HG03159 (cell line): ENCODE measurements at regions not wholly inside any gene's neighbourhood (a gene's known extent, or its start where the extent isn't known, plus 50 kb on each side); places are given as distances from the start of the nearest gene placed in this dataset.

Experiments
- ATAC-seq: cut with Tn5 transposase; IDR thresholded peaks from one replicate; pipeline ENCODE4 v1.9.1; 2021; ENCODE audit warnings: mild to moderate bottlenecking, moderate library complexity; ENCODE audit not compliant: unreplicated experiment

DNA sequence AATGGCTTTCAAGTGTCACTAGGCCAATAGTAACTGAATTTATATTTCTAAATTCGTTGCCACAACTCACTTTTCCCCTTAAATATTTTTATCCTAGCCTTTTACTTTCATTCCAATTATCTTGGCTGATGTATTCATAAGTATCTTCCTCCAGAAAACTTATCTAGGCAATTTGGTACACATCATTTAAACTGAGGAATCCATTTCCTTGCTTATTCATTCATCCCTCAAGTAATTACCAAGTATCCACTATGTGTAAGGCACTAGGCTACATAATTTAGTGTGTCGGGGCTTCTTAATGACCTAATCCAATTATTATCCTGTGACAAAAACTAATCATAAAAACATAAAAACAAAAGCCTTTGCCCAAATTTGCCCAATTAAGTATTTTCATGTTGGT, 258.3 kb upstream of the TCF21 start:
- no peak for ATAC-seq

DNA sequence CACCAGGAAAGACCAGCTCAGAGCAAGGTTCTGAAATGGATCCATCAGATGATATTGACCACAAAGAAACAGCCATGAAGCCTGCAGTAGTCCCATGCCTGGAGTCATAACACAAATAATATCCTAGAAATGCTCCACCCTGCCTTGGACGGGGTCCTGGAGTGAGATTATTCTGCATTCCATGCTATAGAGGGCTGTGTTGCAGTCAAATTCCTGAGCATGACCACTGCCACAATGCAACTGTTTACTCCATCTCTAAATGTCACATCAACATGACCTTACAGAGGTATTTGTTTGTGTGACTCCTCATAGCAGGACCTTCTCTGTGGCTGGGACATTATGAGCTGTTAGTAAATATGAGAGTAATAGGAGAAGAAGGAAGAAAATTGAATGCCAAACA, 257.5 kb upstream of the TCF21 start:
- no peak for ATAC-seq

DNA sequence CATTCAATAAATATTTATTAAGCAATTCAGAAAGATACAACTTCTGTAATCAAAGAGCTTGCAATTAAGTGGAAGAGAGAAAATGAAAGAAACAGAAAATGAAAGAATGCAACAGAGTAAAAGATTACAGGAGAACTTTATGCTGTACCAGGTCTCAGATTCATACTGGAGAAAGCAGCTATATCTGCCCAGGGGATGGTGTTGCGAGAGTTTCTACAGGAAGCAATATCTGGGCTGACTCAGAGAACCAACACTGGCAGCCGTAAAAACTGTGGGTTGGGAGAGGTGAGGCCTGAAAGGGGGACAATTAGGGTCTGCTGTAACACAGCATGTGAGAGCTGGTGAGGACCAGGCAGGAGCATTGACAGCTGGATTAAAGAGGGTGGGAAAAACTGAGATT, 256.7 kb upstream of the TCF21 start:
- ATAC-seq = no peak

DNA sequence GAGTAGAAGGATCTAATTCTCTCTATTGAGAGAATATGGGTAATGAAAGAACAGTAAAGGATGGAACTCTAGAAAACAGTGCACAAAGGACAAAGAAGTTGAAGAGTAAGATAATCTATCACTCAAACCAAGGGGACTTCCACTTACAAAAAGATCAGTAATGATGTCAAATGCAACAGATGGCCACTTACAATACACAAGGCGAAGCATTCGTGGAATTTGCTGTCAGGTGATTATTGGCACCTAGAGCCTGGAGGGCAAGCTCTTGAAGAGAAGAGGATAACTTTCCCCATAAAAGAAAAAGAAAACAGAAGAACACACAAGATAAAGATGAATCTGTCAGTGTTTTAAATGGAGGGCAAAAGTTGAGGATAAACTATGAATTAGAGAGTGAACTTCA, 256.0 kb upstream of the TCF21 start:
- ATAC-seq = no peak

DNA sequence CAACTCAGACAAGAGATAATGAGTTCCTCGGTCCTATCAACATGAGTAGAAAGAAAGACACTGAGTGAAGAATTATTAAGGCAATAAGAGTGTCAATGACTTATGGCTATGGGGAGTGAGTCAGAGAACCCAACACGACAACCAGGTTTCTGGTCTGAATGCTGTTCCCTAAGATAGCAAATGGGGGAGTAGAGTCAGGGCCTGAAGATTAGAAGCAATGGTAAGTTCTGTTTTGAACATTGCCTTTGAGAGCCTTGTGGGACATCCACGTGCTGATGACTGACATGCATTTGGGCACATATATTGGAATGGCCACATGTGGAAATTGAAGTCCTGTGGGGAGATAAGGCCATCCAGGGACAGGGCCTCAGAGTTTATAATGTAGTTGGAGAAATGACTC, 254.4 kb upstream of the TCF21 start:
- no peak for ATAC-seq

DNA sequence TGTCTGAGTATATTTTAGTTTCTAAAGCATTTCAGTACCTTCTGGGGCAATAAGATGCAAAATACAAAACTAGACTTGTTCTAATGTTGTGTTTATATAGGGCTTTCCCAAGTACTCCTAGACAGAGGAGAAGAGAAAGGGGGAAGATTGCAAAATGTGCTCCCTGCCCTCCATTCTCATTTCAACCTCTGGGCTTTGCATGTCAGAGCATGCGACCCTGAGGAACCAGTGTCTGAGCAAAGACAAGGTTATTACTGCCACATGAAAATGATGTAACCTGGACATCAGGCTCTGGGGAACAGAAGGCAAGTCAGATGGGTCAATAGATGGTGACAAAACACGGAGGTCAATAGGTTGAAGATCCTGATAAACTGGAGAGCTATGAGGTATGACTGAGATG, 253.5 kb upstream of the TCF21 start:
- no peak for ATAC-seq

DNA sequence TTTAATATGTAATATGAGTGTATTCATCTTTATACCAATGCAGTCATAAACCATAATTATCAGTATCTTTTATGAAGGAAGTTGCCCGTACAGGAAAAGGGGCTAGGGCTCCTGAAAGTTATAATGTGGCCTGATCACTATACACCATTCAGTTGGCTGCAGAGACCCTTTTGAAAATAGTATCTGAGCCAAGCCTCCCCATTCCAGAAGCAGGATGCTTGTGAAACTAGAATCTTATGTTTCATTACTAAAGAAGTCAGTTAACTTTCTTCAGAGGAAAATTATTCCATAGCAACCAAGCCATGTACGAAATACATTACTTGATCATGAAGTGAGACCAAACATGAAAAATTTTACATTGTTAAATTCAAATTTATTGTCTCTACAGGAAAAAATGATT, 251.5 kb upstream of the TCF21 start:
- ATAC-seq = no peak

DNA sequence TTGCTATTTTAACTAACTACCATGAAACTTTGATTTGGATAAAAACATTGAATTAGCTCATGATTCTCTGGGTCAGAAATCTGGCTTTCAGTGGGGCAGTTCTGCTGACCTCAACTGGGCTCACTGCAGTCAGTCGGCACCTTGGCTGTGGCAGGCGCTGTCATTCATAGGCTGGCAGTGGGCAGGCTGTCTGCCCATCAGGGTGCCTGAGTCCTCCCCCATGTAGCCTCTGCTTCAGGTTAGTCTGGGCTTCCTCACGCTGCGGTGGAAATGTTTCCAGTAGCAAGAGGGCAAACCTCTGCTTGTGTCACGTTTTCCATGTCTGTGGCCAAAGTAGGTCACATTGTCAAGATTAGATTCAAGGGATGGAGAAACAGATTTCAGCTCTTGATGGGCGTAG, 251.0 kb upstream of the TCF21 start:
- ATAC-seq = no peak

DNA sequence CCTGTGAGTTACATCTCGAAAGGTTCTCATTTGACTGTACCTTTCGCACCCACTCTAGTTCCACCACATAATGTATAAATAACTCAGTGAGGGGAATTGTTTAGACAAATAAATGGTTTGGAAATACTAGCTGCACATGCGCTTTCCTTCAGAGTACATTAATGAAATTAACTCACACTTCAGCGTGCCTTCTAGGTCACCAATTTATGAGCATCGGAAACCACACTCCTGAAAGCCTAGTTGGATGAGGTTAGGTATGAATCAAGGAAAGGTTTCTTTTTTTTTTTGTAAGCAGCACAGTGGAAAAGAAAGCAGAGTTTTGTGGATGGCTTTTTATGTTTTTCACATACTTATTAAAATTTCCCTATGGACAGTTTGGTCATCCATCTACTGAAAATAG, 247.8 kb upstream of the TCF21 start:
- ATAC-seq = no peak

DNA sequence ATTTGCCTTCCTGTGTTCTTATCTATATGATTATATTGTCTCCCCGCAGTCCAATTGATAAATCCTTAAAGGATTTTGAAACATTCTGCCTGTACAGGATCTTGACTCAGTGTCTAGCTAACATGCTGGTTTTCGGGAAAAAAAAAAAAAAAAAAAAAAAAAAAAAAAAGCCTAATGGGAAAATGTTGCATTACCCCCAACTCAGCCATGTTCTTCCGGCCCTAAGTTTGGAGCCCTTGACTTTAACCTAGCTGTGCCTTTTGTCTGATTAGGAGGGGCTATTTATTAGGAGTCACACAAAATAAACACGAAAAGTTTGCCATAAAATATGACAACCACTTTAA, 244.4 kb upstream of the TCF21 start:
- no peak for ATAC-seq

DNA sequence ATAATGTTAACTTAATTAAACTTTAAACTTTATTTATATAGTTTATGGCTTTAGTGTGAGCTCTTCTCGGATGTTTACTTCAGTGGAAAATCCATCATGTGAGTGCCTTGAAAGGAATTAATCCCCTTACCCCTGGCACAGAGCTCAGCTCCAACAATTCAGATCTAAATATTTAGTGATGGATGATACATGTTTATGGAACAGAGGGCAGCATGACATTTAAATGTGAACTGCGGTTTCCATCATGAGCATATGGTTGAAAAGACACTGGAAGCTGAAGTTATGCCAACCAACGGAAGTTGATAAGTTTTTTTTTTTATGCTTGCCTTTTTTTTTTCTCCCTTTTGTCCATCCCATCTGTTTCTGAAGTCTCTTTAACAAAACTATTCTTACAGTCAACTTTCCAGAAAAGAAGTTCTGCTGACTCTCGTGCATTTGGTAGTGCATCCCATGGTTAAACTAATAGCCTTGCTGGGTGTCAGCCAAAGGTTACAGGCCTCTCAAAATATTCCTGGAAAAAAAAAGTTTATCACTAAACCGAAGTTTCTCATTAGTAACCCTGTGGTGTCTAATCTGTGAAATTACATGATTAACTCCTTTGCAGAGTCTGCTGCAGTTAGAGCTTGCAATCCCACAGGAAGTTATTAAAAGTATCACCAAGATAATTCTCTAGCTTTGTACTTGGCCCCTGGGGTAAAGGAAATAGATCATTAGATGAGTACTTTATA, 243.9 kb upstream of the TCF21 start:
- no peak for ATAC-seq

DNA sequence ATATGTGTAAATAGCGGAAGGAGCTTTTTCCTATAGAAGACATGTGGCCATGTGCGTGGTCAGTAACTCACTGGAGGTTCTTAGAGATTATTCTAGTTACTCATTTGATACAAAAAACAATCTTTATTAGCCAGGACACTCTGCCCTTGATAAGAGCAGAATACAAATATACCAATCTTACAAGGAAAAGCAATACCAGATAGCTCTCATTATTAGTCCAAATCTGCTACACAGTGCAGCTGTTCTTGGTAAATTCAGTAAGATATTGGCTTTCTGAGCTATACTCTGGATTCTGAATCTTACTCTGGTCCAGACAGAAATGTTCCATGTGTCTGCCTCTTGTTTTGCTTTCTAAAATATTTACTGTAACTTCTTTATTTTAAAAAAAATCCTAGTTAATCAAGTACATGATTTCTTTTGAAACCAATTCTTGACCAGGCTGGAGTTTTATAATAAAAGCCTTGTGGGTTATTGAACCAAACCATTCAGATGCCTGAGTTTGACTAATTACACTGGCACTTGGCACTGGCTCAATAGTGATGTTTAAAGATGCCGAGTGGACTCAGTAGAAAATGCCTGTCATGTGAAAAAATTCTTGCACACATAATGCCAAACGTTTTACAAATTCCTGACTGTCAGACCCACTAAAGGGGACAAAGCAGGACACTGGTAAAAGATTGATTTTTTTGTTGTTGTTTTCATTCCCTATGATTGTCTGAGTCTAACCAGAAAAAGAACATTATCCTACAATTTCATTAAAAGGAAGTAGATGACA, 242.8 kb upstream of the TCF21 start:
- ATAC-seq = no peak

DNA sequence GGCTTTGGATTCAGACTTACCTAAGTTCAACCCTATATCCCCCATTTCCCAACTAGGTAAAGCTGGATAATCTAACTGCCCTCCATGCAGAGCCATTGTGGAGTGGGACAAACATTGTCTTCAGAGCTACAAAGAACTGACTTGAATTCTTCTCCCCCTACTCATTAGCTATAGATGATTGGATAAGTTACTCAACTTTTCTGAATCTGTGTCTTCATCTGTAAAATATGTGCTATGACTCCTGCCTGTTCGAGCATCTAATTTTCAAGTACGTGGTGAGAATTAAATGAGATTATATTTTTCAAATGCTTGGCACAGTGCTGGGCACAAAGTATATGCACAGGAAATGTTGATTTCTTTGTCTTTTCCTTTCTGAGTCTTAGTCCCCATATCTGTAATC, 240.3 kb upstream of the TCF21 start:
- no peak for ATAC-seq

DNA sequence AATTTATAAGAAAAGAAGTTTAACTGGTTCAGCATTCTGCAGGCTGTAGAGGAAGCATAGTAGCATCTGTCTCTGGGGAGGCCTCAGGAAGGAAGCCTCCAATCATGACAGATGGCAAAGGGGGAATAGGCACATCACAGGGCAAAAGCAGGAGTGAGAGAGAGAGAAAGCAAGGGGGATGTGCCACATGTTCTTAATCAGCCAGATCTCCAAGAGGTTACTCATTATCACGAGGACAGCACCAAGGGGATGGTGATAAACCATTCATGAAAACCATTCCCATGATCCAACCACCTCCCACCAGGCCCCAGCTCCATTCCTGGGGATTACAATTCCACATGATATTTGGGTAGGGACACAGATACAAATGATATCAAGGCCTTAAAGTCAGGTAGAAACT, 217.5 kb upstream of the TCF21 start:
- ATAC-seq = no peak

DNA sequence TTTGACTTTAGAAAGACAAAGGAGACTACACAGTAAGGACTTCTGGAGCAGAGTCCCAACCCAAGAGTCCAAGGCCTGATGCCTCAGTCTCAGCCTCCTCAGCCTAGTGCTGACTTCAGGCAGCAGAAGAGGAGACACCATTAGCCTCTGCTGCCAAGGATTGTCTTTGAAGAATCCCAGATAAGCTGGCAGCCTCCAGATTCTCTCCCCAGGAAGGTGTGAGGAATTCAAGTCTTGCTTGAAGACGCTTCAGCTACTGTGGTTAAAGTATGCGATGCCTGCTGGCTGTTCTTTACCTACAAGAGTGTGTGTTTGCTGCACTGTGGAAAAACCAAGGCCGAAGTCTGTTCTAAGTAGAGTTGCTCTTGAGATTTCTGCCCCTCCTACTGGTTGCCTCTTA, 215.9 kb upstream of the TCF21 start:
- no peak for ATAC-seq

DNA sequence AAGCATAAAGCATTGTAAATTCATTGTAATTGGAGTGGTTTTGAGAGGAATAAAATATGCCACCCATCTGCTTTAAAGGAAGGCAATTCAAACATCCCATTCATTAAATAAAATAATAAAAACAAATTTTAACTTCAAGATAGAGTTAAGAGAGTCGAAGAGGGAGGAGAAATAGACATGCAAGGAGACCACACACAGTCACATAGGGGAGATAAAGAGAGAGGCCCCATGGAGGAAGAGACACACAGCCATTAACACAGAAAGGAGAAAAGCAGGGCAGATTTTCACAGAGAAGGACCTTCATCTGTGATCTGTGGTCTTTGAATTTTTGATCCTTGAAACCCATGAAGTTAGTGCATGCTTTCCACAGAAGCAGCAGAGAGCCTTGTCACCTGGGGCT, 214.3 kb upstream of the TCF21 start:
- ATAC-seq = no peak

DNA sequence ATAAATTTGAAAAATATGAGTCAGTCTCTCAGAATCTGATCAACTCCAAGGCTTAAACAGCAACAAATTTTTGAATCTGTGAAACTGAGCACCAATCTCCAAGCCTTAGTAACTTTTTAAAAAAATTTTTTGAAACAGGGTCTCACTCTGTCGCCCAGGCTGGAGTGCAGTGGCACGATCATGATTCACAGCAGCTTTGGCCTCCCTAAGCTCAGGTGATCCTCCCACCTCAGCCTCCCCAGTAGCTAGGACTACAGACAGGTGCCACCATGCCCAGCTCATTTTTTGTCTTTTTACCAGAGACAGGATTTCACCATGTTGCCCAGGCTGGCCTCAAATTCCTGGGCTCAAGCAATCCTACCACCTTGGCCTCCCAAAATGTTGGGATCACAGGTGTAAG, 207.9 kb upstream of the TCF21 start:
- no peak for ATAC-seq

DNA sequence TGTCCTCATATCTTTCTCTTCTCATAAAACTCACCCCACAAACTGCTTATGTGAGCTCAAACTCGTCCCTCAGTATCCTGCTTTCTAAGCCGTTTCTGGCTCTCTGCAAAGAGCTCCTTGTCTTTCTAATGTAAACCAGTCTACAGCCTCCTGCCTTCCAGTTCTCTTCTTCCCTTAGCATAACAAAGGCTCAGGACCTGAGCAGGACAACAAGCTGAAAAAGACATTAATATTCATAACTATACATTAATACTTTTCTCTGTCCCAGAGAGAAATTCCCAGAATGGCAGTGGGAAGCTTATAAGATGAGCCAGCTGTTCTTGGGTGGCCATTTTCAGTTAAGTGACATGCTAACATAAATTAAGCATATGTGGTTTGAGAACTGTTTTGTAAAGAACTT, 207.0 kb upstream of the TCF21 start:
- ATAC-seq = no peak

DNA sequence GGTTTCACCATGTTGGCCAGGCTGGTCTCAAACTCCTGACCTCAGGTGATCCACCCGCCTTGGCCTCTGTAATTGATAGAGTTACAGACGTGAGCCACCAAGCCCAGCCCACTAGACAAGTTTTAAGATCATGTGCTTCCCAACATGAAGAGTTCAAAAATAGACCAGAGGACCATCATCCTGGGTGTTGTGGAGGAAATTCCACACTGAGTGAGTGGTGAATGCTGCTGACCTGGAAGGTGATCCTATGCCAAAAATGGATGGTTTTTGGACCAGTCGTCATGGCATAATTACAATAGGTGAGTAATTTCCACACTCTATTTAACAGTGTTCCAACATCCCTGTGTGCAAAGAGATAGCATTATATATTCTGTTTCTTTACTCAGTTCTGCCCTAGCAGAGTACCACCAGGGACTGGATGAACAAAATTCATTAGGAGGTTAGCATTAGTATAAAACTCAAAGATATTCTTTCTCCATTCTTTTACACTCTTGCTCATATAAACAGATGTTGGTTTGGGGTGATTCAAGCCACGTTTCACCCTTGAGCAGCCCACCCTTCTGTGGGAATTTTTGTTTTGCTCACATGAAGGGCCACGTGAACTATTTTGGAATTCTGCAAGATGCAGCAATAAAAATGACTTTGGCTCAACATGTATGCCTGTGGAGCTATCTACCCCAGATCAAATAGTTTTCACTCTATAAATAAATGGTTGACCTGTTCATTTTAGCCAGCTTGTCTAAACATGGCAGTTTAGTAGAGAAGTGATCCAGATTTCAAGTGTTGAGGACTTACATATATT, 206.2 kb upstream of the TCF21 start:
- ATAC-seq = no peak

DNA sequence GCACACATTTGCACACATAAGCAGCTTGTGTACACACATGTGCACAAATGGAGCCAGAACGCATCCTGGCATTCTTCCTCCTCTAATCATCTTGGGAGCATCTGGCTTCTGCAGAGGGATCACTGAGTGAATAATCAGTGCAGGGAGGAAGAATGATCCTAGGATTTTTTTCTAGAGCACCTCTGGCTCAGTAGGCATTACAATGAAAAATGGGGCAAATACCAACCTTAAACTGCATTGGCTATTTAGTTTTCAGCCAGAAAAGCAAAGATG, 205.7 kb upstream of the TCF21 start:
- no peak for ATAC-seq

DNA sequence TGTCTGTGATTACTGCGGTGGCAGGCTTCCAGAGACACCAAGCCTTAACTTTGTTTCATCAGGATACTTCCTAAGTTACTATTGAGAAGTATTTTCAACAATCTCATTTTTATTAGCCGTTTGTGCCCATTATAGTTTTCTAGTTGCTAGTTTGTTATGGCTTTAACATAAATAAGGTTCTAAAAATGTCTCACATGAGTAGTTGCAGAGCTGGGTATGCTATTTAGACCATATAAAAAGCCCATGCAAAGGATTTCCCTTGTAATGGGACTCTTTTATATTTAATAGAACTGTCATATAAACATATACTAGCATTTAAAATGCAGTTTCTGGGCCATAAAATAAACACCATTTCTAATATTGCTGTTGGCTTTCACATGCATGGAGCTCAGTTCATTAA, 205.3 kb upstream of the TCF21 start:
- ATAC-seq = no peak
